Activated gamma-delta T cell (primary cell): ENCODE measurements at regions not wholly inside any gene's neighbourhood (a gene's known extent, or its start where the extent isn't known, plus 50 kb on each side); places are given as distances from the start of the nearest gene placed in this dataset.
"Not testable (repeated sequence)": the region's sequence is repeated elsewhere in the genome, so short reads cannot be mapped to it uniquely, and the experiment has no call there.

Experiments used
- DNase-seq: peaks from one replicate; lab custom pipeline; 2025; lab: John Stamatoyannopoulos, UW

DNA sequence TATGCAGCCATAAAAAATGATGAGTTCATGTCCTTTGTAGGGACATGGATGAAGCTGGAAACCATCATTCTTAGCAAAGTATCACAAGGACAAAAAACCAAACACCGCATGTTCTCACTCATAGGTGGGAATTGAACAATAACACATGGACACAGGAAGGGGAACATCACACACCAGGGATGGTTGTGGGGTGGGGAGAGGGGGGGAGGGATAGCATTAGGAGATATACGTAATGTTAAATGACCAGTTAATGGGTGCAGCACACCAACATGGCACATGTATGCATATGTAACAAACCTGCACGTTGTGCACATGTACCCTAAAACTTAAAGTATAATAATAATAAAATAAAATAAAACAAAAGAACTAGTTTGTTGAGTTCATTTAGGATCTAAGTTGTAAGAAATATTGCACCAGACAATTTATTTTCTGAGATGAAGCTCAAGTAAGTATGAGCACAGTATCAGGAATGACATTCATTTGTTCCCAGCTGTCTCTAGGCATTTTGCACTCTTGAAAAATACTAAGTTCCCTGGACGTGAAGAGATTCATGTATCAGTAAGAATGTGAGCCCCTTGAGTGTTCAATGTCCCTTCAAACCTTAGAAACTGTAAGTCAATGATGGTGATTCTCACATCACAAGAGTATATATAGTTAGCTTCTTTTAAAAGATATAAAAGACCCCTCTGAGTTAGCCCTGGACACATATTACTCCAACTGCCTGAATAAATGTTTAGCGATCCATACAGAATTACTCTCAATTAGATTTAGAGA, 1519.3 kb upstream of the TPTE start:
- DNase-seq: not testable (repeated sequence)

DNA sequence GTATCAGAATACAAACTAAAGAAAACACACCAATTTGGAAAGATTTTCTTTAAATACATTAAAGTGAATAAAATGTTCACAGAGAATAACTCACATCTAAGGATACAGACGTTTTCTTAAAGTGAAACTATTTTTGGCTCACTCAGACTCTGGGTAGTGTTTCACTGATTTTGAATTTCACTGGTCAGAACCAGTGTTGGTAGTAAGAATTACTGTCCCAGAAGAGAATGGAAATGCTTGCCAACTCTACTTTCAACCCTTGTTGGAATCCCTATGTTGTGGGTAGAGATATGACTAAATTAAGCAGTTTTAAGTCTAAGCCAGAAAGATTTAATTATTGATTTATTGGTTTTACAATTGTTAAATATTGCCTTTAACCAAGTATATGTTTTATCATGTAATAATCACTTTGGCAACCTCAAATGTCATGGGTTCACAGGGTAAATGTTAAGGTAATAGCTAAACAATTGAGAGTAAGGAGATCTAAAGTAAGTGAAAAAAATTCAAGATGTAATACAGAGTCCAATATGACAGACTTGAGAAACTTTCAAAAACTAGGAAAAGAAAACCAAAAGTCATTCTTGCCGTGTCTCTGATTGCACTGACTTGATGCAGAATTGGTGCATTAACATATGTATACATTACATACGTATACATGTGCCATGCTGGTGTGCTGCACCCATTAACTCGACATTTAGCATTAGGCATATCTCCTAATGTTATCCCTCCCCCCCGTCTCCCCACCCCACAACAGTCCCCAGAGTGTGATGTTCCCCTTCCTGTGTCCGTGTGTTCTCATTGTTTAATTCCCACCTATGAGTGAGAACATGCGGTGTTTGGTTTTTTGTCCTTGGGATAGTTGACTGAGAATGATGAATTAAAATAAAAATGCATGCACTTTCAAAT, 1517.2 kb upstream of the TPTE start:
- not testable (repeated sequence) for DNase-seq

DNA sequence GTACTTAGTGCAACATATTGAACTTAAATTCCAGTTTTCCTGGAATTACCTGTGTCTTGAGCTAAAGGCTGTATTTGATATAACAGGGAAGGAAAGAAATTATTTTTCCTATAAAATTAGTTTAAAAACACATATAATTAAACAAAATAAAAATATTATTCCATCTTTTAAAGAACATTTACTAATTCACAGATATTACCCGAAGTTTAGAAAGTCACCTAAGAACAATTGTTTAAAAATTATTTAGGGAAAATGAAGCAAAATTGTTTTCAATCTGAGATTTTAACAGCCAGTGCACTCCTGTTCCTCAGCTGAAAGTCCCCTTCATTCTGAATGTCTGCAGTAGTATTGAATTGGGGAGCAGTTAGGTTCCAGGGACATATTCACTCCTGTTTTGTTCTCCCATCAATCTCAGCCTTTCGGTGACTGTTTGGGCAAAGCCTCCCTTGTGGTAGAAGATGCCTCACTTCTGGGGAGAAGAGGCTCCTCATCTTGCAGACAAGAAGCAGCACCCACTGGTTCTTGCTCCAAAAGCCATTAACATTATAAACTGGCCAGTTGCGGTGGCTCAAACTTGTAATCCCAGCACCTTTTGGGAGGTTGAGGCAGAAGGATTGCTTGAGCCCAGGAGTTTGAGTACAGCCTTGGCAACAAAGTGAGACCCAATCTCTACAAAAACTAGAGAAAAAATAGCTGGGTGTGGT, 1516.4 kb upstream of the TPTE start:
- not testable (repeated sequence) for DNase-seq

DNA sequence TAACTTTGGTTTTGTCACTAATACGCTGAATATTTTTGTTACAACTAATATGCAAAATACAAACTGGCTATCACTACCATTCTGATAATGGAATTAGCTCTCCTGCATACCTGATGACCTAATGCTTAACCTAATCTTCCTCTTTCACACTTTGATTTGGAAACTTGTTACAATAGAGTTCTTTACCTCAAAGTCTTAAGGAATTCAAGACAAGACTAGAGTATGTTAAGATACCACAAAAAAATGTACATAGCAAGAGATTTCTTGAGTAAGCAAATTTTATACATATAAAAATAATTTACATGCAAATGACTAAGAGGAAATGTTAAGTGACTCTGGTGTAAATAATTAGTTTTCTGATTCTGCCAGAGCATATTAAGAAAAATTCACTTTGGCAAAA, 1515.7 kb upstream of the TPTE start:
- not testable (repeated sequence) for DNase-seq

DNA sequence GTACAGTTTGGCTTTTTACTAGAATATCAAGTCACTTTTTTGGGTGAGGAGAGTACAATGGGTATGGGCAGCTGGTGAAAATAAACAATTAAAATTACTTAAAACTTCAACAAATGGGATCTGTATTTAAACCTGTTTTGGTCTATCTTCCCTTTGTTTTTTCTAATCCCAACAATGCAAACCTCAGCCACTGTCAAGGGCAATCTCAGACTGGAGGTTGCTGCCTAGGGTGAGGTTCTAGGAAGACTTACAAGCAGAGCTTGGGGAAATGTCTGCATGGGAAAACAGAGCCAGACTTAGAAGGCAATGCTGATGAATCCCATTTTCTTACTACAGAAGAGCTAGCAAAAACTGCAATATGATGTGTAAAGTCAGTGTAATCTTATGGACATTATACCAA, 1515.3 kb upstream of the TPTE start:
- not testable (repeated sequence) for DNase-seq

DNA sequence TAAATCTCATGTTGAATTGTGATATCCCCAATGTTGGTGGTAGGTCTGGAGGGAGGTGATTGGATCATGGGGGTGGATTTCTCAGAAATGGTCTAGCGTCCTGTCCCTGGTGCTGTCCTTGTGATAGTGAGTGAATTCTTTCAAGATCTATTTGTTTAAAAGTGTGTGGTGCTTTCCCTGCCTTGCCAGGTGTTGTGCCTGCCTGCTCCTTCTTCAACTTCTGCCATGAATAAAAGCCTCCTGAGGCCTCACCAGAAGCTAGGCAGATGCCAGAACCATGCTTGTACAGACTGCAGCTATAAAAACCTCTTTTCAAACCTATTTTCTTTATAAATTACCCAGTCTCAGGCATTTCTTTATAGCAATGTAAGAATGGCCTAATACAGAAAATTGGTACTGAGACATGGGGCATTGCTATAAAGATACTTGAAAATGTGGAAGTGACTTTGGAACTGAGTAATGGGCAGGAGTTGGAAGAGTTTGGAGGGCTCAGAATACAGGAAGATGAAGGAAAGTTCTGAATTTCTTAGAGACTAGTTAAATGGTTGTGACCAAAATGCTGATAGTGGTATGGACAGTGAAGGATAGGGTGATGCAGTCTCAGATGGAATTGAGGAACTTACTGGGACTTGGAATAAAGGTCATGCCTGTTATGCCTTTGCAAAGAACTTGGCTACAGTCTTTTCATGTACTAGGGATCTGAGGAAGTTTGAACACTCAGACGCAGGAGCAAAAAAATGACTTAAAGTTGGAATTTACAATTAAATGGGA, 1514.6 kb upstream of the TPTE start:
- not testable (repeated sequence) for DNase-seq

DNA sequence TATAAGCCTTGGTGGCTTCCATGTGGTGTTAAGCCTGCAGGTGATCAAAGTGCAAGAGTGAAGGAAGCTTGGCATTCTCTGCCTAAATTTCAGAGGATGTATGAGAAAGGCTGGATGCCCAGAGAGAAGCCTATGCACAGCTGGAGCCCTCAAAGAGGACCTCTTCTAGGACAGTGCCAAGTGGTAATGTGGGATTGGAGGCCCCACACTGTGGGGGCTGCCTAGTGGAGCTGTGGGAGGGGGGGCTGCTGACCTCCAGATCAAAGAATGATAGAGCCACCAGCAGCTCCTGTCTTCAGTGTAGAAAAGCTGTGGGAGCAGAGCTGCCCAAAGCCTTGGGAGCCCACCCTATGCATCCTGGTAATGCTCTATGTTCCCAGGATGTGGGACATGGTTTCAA, 1512.7 kb upstream of the TPTE start:
- DNase-seq: no peak

DNA sequence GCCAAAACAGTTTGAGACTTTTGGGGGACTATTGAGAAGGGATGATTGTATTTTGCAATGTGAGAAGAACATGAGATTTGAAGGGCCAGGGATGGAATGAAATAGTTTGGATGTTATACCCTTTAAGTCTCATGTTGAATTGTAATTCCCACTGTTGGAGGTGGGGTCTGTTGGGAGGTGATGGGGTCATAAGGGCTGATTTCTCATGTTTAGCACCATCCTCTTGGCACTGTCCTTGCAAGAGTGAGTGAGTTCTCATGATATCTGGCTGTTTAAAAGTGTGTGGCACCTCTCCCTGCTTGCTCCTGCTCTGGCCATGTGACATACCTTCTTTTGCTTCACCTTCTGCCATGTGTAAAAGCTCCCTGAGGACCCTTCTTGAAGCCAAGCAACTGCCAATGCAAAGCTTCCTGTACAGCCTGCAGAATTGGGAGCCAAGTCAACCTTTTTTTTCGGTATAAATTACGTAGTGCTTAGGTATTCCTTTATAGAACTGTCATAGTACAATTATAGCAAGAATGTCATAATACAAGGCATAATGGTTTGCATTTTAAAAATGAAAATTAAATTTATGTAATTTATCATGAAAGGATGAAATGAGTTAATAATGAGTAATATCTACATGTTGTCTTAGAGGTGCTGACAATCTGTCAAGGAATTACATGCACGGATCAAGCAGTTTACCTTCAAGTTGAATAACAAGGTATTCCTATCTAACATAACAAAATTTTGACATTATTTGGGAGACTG, 1511.9 kb upstream of the TPTE start:
- not testable (repeated sequence) for DNase-seq

DNA sequence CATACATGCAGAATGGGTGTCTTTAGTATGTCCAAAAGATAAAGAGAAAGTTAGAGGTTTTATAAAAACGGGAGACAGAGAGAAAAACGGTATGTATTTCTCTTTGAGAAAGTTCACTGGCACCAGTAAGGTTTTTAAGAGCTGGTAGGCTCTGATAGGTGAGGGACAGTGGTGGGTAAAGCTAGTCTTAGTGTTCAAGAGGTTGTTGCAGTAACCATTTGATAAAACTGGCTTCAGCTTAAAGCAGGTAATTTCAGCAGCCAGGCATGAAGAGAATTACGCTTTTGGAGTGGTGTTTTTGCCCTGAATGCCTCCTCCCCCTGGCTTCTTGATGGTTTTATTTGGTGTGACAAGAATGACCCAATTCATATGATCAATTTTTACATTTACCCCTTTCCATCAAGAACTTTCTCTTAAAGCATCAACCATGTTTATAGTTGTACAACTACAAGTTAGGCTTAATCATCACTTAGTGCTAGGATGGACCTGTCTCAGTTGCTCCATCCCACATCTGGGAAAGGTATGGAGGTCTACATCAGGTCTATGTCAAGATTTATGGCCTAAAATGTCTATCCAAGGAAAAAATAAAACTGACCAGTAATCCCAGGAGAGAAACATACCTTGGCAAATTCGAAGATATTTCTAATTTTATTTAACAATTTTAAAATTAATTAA, 1511.1 kb upstream of the TPTE start:
- DNase-seq: not testable (repeated sequence)

DNA sequence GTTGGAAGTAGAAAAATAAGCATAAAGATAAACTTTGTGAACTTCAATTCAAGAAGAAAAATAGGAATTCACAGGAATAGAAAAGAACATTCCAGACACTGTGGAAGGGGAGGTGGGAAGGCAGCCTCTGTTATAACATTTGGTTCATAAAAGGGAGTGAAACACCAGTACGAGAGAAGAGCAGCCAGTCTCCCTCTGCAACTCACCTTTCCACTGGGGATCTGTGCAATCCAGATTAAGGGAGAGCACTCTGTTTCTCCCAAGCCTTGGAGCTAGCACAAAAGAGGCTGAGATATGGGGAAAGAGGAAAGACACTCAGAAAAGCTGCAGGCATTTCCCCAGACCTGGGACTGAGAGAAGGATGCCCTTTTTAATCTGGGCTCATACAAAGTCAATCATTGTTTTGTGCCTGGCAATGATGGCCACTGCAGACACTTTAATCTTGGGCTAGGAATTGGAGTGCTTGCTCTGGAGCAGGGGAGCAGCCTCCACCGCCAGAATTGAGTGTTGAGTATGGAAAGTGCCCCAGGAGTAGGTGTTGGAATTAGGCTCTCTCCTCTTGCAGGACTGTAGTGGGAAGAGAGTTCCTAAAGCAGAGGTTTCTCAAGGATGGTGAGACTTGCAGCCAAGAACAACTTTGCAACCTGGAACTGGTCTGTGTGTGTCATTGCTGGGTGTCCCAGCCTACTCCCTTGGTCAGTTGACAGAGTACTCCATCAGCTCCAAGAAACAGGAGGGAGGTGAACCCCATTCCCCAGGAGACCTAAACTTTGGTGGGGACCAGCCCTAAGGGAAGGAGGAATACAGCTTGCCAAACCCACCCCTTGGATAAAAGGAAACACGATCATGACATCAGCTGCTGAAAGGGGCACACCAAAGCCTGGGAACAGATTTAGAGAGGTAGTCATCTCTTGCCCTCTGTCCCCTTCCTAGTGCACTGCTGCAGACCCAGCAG, 1510.2 kb upstream of the TPTE start:
- DNase-seq: not testable (repeated sequence)

DNA sequence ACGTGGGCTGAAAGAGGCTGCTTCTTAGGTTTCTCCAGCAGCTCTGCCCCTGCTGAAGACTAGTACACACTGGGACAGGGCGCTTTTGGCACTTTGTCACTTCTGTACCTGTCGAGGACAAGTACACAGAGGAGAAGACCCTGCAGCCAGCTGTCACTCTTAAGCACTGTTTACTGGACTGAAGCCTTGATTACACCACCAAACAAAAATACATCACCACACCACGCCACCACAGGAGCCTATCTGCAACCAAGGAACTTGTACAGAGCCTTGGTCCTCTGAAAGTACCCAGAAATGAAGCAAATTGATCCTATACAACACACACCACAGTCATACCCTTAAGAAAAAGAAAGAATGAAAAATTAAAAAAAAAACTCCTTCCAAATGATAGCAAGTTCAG, 1509.5 kb upstream of the TPTE start:
- not testable (repeated sequence) for DNase-seq

DNA sequence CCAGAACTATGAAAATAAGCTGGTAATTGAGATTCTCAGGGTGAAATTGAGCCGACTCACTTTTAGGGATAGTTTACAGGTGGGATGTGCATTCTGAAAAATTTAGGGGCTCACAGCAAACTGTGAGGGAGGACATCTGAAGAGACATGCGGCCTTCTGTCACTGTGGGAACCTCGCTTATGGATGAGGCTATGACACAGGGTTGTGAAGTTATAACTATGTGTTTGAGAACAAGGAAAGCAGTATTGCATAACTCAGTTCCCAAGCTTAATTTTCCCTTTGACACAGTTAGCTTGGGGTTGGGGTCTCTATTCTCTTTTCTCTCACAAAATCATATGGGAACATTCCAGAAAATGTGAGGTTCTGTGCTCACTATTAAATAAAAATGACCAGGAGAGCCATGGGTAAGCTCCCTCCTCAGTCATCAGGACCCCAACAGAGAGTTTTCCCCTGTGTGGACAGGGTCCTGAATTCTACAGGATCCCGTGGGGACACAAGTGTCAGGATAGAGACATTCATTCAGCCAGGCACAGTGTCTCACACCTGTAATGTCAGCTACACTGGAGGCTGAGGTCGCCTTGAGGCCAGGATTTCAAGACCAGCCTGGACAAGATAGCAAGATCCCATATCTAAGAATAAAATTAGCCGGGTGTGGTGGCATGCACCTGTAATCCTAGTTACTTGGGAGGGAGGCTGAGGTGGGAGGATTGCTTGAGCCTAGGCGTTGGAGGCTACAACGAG, 1507.7 kb upstream of the TPTE start:
- not testable (repeated sequence) for DNase-seq

DNA sequence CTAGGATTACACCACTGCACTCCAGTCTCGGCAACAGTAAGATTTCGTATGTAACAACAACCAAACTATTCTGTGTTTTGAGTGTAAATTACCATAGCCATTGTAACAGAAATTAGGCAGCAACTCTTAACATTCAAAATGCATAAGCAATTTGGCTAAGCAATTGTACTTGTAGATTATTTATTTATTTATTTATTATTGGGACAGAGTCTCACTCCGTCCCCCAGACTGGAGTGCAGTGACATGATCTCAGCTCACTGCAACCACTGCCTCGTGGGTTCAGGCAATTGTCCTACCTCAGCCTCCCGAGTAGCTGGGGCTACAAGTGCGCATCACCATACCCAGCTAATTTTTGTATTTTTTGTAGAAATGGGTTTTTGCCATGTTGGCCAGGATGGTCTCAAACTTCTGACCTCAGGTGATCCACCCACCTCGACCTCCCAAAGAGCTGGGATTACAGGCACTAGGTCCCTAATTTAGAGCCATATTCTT, 1507.1 kb upstream of the TPTE start:
- not testable (repeated sequence) for DNase-seq

DNA sequence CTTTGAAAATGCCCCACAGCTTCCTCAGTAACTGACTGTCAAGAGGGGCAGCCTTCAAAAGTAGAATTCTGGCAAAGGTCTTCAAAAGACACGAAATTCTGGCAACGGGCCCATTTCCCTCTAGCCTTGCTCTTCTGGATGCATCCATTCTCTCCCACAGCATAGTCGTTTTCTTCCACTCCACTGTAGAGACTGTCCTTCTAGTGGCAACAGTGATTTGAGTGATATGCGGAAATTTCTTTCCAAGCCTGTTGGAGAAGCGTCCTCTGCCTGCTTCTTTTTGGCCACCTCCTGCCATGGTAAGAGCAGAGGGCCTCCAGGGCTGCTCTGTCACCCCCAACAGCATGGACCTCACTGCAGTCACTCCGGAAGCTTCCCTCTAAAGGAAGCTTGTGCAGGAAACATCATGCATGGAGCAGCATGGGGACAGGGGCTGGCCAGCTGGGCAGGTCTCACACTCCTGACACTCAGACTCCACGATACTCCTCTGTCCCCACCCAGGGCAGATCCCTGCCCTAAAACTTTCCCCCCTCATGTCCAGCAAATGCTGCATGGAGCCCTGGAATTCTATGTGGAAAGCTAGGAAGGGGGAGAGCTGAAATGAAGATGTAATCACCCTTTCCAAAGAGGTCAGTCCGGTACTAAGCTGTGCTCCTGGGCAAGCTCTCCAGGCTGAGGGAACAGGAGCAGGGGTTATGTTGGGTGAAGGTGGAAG, 1505.7 kb upstream of the TPTE start:
- DNase-seq: not testable (repeated sequence)

DNA sequence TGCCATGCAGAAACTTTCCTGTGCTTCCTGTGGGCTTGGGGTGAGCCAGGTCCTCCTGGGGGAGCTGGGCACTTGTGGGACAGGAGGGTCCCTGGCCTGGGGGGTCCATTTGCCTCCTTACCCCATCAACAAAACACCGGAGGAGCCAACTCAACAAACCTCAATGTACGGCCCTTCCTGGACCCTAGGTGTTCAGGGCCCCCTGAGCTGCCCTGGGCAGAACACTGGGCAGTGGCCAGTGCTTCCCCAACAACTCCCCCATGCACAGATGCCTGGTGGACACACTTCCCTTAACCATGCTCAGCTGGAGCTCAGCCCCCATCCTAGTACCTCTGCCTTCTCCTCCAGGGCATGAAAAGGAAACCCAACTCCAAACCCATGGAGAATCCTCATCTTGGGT, 1504.2 kb upstream of the TPTE start:
- peak; percentile 3 for DNase-seq

DNA sequence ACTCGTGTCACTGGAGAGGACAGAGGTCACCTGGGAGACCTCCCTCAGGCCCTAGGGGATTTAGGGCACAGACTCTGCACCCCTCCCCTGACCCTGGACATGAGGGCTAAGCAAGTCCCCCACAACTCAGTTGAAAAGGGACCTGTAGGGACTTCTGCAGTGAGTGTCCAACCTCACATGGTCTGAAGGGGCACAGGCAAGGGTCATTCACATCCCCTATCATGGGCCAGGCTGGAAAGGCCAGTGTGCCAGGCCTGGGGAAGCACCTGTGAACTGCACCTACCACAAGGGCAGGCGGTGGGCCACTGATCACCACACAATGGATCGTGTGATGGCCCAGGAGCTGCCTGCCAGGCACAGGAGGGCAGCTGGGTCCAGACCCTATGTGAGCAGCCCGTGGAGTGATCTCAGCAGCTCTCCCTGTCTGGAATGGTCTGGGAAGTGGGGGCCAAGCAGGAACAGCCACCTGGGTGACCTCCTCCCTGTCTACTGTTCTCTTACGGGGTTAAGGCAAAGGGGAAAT, 1502.6 kb upstream of the TPTE start:
- peak; percentile 0 for DNase-seq
